A549 (cell line): ENCODE measurements at regions not wholly inside any gene's neighbourhood (a gene's known extent, or its start where the extent isn't known, plus 50 kb on each side); places are given as distances from the start of the nearest gene placed in this dataset.

Source experiments
- CEBPB ChIP-seq, 2 experiments: fragments of >200 bp in 1 of 2; sonication (Bioruptor Twin) in 1 of 2; formaldehyde crosslinking in 1 of 2; IDR thresholded peaks; 2 replicates each; pipeline ENCODE4 v1.6.1; 2012 to 2016
- CTCF ChIP-seq: fragments of >200 bp; sonication (Bioruptor Twin); formaldehyde crosslinking; IDR thresholded peaks from 3 replicates; pipeline ENCODE4 v1.5.1; 2016
- HOXB13 ChIP-seq: fragments of 250-450 bp; sonication (Bioruptor Pico); IDR thresholded peaks from 2 replicates; pipeline ENCODE4 v1.5.0; 2020; ENCODE audit warnings: low read depth, mild to moderate bottlenecking, moderate library complexity
- MYC ChIP-seq: IDR thresholded peaks from 2 replicates; pipeline ENCODE4 v1.6.1; 2012; ENCODE audit warnings: mild to moderate bottlenecking, inconsistent platforms, low read length, improper control_type of control experiment, borderline replicate concordance
- PHF8 ChIP-seq: fragments of 200-600 bp; sonication (generic); IDR thresholded peaks from 2 replicates; pipeline ENCODE4 v1.6.1; 2016; ENCODE audit warnings: low read depth, mild to moderate bottlenecking, antibody characterized with exemption, moderate library complexity, borderline replicate concordance
- TF ChIP-seq, protein P1 (sequence below): IDR thresholded peaks from 2 replicates; pipeline ENCODE4 v1.6.1; 2012

DNA sequence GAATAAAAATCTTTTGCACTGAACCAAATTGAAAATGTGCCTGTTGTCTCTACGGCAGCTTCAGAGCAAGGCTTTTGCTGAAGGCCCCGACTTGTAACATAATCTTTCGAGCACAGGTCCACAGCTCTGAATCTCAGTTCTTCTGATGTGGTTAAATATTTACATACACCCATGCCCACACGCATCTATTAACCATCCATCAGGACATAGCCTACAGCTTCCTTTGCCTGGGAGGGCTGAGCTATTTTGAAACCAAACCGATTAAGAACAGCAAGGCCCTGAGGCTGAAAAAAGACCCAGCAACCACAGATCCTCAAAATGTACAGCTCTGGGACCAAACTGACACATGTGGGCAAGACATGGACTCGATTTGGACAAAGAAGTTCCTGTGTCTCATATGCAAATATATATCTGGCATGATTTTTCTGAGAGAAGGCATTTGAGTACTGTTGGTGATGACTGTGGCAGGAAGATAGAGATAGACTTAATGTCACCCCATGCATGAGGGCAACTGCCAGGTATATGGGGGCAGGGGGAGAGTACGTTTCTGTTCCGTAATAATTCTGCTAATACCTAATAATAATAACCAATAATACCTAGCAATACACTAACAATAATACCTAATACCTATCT is 322.7 kb upstream of the PLET1 start:
- TF ChIP-seq CTCF (no peak), CEBPB (IDR thresholded peaks at IDR 0.05) (no peak), PHF8 (no peak), HOXB13 (no peak), MYC (no peak)
- TF ChIP-seq, protein P1, sequence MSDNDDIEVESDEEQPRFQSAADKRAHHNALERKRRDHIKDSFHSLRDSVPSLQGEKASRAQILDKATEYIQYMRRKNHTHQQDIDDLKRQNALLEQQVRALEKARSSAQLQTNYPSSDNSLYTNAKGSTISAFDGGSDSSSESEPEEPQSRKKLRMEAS = no peak
